Adrenal gland (tissue), 5 donors: ENCODE measurements at regions not wholly inside any gene's neighbourhood (a gene's known extent, or its start where the extent isn't known, plus 50 kb on each side); places are given as distances from the start of the nearest gene placed in this dataset.
"Not testable (repeated sequence)": the region's sequence is repeated elsewhere in the genome, so short reads cannot be mapped to it uniquely, and the experiment has no call there.

ENCODE experiments used
- POLR2A ChIP-seq, 2 donors: fragments of 450-650 bp; IDR thresholded peaks; one replicate each; pipeline ENCODE4 v1.6.1; 2017; ENCODE audit warnings: antibody characterized with exemption in 2 of 2, mild to moderate bottlenecking in 2 of 2, moderate library complexity in 1 of 2
- TF ChIP-seq, protein P1 (sequence below), 6 experiments: fragments of 450-650 bp in 4 of 6; fragments of 200-600 bp in 2 of 6; sonication (generic) in 1 of 6; IDR thresholded peaks; 1 replicate in 5 of 6; 2 replicates in 1 of 6; pipeline versions ENCODE4 v1.5.1 to v1.8.0; 2016 to 2021; ENCODE audit warnings: antibody characterized with exemption in 6 of 6, mild to moderate bottlenecking in 2 of 6, moderate library complexity in 1 of 6
- donor health status: DM: no; HTN: no; CAD: no.

GRCh38 chr15:44828229-44828914 is 92.0 kb downstream of the TRIM69 start:
- TF ChIP-seq, protein P1, sequence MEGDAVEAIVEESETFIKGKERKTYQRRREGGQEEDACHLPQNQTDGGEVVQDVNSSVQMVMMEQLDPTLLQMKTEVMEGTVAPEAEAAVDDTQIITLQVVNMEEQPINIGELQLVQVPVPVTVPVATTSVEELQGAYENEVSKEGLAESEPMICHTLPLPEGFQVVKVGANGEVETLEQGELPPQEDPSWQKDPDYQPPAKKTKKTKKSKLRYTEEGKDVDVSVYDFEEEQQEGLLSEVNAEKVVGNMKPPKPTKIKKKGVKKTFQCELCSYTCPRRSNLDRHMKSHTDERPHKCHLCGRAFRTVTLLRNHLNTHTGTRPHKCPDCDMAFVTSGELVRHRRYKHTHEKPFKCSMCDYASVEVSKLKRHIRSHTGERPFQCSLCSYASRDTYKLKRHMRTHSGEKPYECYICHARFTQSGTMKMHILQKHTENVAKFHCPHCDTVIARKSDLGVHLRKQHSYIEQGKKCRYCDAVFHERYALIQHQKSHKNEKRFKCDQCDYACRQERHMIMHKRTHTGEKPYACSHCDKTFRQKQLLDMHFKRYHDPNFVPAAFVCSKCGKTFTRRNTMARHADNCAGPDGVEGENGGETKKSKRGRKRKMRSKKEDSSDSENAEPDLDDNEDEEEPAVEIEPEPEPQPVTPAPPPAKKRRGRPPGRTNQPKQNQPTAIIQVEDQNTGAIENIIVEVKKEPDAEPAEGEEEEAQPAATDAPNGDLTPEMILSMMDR (IDR thresholded peaks at IDR 0.05) = not testable (repeated sequence)
- TF ChIP-seq POLR2A (IDR thresholded peaks at IDR 0.05) = not testable (repeated sequence)
